B cell (primary cell): ENCODE measurements at regions not wholly inside any gene's neighbourhood (a gene's known extent, or its start where the extent isn't known, plus 50 kb on each side); places are given as distances from the start of the nearest gene placed in this dataset.

Source experiments
- CTCF ChIP-seq: fragments of 200-600 bp; IDR thresholded peaks from one replicate; pipeline ENCODE4 v1.8.0; 2022; ENCODE audit warnings: antibody characterized with exemption, mild to moderate bottlenecking
- EZH2 ChIP-seq: IDR thresholded peaks from 2 replicates; pipeline ENCODE4 v1.6.1; 2012; ENCODE audit warnings: borderline replicate concordance, low read depth, mild to moderate bottlenecking, moderate library complexity, low read length; ENCODE audit not compliant: insufficient read depth, poor library complexity, severe bottlenecking

GRCh38 chrX:39450234-39450977 is 647.4 kb downstream of the BCOR start:
- no peak for TF ChIP-seq CTCF
- no peak for TF ChIP-seq EZH2
